Gastroesophageal sphincter (tissue), 3 donors: ENCODE measurements at regions not wholly inside any gene's neighbourhood (a gene's known extent, or its start where the extent isn't known, plus 50 kb on each side); places are given as distances from the start of the nearest gene placed in this dataset.

ENCODE experiments used
- CTCF ChIP-seq, 4 experiments: fragments of 200-600 bp in 2 of 4; fragments of 450-650 bp in 2 of 4; sonication (generic) in 1 of 4; IDR thresholded peaks; one replicate each; pipeline ENCODE4 v1.5.1; 2017 to 2019; ENCODE audit warnings: antibody characterized with exemption in 4 of 4, mild to moderate bottlenecking in 2 of 4, moderate library complexity in 2 of 4
- EP300 ChIP-seq: sonication (generic); formaldehyde crosslinking; IDR thresholded peaks from one replicate; pipeline ENCODE4 v1.6.1; 2017; ENCODE audit warnings: antibody characterized with exemption, mild to moderate bottlenecking
- POLR2A ChIP-seq, 2 donors: fragments of 450-650 bp; IDR thresholded peaks; one replicate each; pipeline ENCODE4 v1.6.1; 2017; ENCODE audit warnings: antibody characterized with exemption in 2 of 2, mild to moderate bottlenecking in 2 of 2, moderate library complexity in 1 of 2
- POLR2AphosphoS5 ChIP-seq: sonication (generic); formaldehyde crosslinking; IDR thresholded peaks from one replicate; pipeline ENCODE4 v1.6.1; 2017; ENCODE audit warnings: antibody characterized with exemption

GRCh38 chr18:67043276-67043675 lies 439.4 kb upstream of the CDH19 start:
- no peak for TF ChIP-seq CTCF (IDR thresholded peaks at IDR 0.05)
- TF ChIP-seq EP300 = no peak
- TF ChIP-seq POLR2AphosphoS5 = no peak
- no peak for TF ChIP-seq POLR2A (IDR thresholded peaks at IDR 0.05)
